KMS-11 (cell line): ENCODE measurements at regions not wholly inside any gene's neighbourhood (a gene's known extent, or its start where the extent isn't known, plus 50 kb on each side); places are given as distances from the start of the nearest gene placed in this dataset.

Source experiments
- H2AFZ ChIP-seq: fragments of 200-600 bp; sonication (generic); 2 replicates; pipeline ENCODE4 v1.6.1; 2016; ENCODE audit warnings: antibody characterized with exemption, mixed run types, low read depth
- H3K27ac ChIP-seq: fragments of 200-600 bp; sonication (generic); 2 replicates; pipeline ENCODE4 v1.6.1; 2016; ENCODE audit warnings: mild to moderate bottlenecking, mixed run types
- H3K27me3 ChIP-seq: fragments of 200-600 bp; sonication (generic); 2 replicates; pipeline ENCODE4 v1.6.1; 2017; ENCODE audit warnings: mild to moderate bottlenecking, low read depth, mixed run types, moderate library complexity; ENCODE audit not compliant: insufficient read depth
- H3K36me3 ChIP-seq: fragments of 200-600 bp; sonication (generic); 2 replicates; pipeline ENCODE4 v1.6.1; 2017; ENCODE audit warnings: mild to moderate bottlenecking, mixed run types; ENCODE audit not compliant: insufficient read depth
- H3K4me1 ChIP-seq: fragments of 200-600 bp; sonication (generic); 2 replicates; pipeline ENCODE4 v1.6.1; 2016; ENCODE audit warnings: mild to moderate bottlenecking, low read depth, mixed run types; ENCODE audit not compliant: poor library complexity, severe bottlenecking
- H3K4me2 ChIP-seq: fragments of 200-600 bp; sonication (generic); 2 replicates; pipeline ENCODE4 v1.7.0; 2016; ENCODE audit warnings: mild to moderate bottlenecking, mixed run types
- H3K4me3 ChIP-seq: fragments of 200-600 bp; sonication (generic); IDR thresholded peaks from 2 replicates; pipeline ENCODE4 v1.6.1; 2017; ENCODE audit warnings: low read depth, low read length, mixed read lengths; ENCODE audit not compliant: insufficient read depth
- H3K79me2 ChIP-seq: fragments of 200-600 bp; sonication (generic); 2 replicates; pipeline ENCODE4 v1.6.1; 2016; ENCODE audit warnings: low read depth, mixed run types; ENCODE audit not compliant: insufficient read depth
- H3K9ac ChIP-seq: fragments of 200-600 bp; sonication (generic); 2 replicates; pipeline ENCODE4 v1.6.1; 2016; ENCODE audit warnings: mild to moderate bottlenecking, mixed run types
- H4K20me1 ChIP-seq: fragments of 200-600 bp; sonication (generic); 2 replicates; pipeline ENCODE4 v1.6.1; 2016; ENCODE audit warnings: mild to moderate bottlenecking, mixed run types; ENCODE audit not compliant: insufficient read depth
- CTCF ChIP-seq: fragments of 200-600 bp; sonication (generic); conservative IDR thresholded peaks from 2 replicates; pipeline ENCODE4 v1.6.1; 2017; ENCODE audit warnings: low read depth, mild to moderate bottlenecking, antibody characterized with exemption, low read length, moderate library complexity, mixed read lengths

- no peak overlapping the region for H3K27ac ChIP-seq
- H3K9ac ChIP-seq = no peak overlapping the region
- no peak overlapping the region for H3K4me3 ChIP-seq
- H4K20me1 ChIP-seq = no peaks in the 10 kb centered on the region
- no peak for TF ChIP-seq CTCF
- no peaks in the 10 kb centered on the region for H3K79me2 ChIP-seq
- no peak overlapping the region for H3K4me2 ChIP-seq
- H3K4me1 ChIP-seq = no peaks in the 10 kb centered on the region
- H2AFZ ChIP-seq = no peak overlapping the region
- no peaks in the 10 kb centered on the region for H3K27me3 ChIP-seq
- no peaks in the 10 kb centered on the region for H3K36me3 ChIP-seq
These were observed 50.4 kb downstream of the FHIP1A start for GRCh38 chr4:151459375-151459774.

GRCh38 chr4:151460434-151460833 is 51.5 kb downstream of the FHIP1A start:
- no peaks in the 10 kb centered on the region for H3K36me3 ChIP-seq
- H4K20me1 ChIP-seq = no peaks in the 10 kb centered on the region
- no peak overlapping the region for H3K4me2 ChIP-seq
- no peaks in the 10 kb centered on the region for H3K79me2 ChIP-seq
- H3K9ac ChIP-seq = no peak overlapping the region
- H3K4me1 ChIP-seq = no peaks in the 10 kb centered on the region
- H3K27me3 ChIP-seq = no peaks in the 10 kb centered on the region
- no peak overlapping the region for H3K4me3 ChIP-seq
- no peak for TF ChIP-seq CTCF
- H3K27ac ChIP-seq = no peak overlapping the region
- H2AFZ ChIP-seq = no peak overlapping the region

GRCh38 chr4:151462554-151462953 is 53.6 kb downstream of the FHIP1A start:
- no peak for TF ChIP-seq CTCF
- Histone ChIP-seq H3K4me3 (no peak overlapping the region), H3K36me3 (no peaks in the 10 kb centered on the region), H3K4me2 (no peak overlapping the region), H4K20me1 (no peaks in the 10 kb centered on the region), H3K9ac (no peak overlapping the region), H2AFZ (no peak overlapping the region), H3K79me2 (no peaks in the 10 kb centered on the region), H3K27ac (no peak overlapping the region), H3K27me3 (no peaks in the 10 kb centered on the region), H3K4me1 (no peaks in the 10 kb centered on the region)

GRCh38 chr4:151468715-151469696 is 60.0 kb downstream of the FHIP1A start:
- H3K9ac ChIP-seq = no peak overlapping the region
- H3K79me2 ChIP-seq = no peaks in the 10 kb centered on the region
- no peaks in the 10 kb centered on the region for H3K36me3 ChIP-seq
- H3K27me3 ChIP-seq = no peaks in the 10 kb centered on the region
- H3K4me1 ChIP-seq = no peaks in the 10 kb centered on the region
- H4K20me1 ChIP-seq = no peaks in the 10 kb centered on the region
- no peak overlapping the region for H3K4me2 ChIP-seq
- TF ChIP-seq CTCF = no peak
- H3K4me3 ChIP-seq = no peak overlapping the region
- H2AFZ ChIP-seq = no peak overlapping the region
- no peak overlapping the region for H3K27ac ChIP-seq
